ENCODE measurements at regions not wholly inside any gene's neighbourhood (a gene's known extent, or its start where the extent isn't known, plus 50 kb on each side); places are given as distances from the start of the nearest gene placed in this dataset.
"Not testable (repeated sequence)": the region's sequence is repeated elsewhere in the genome, so short reads cannot be mapped to it uniquely, and the experiment has no call there.

DNA sequence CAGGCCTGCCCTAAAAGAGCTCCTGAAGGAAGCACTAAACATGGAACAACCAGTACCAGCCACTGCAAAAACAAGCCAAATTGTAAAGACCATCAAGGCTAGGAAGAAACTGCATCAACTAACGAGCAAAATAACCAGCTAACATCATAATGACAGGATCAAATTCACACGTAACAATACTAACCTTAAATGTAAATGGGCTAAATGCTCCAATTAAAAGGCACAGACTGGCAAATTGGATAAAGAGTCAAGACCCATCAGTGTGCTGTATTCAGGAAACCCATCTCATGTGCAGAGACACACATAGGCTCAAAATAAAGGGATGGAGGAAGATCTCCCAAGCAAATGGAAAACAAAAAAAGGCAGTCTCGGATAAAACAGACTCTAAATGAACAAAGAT, 117.7 kb upstream of the ETV3 start:
- not testable (repeated sequence) for DNase-seq (ENCODE audit: low read depth)

DNA sequence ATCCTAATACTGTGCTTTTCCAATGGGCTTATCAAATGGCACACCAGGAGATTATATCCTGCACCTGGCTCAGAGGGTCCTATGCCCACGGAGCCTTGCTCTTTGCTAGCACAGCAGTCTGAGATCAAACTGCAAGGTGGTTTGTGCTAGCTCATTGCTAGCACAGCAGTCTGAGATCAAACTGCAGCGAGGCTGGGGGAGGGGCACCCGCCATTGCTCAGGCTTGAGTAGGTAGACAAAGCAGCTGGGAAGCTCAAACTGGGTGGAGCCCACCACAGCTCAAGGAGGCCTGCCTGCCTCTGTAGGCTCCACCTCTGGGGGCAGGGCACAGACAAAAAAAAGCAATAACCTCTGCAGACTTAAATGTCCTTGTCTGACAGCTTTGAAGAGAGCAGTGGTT, 116.0 kb upstream of the ETV3 start:
- not testable (repeated sequence) for DNase-seq (ENCODE audit: low read depth)

DNA sequence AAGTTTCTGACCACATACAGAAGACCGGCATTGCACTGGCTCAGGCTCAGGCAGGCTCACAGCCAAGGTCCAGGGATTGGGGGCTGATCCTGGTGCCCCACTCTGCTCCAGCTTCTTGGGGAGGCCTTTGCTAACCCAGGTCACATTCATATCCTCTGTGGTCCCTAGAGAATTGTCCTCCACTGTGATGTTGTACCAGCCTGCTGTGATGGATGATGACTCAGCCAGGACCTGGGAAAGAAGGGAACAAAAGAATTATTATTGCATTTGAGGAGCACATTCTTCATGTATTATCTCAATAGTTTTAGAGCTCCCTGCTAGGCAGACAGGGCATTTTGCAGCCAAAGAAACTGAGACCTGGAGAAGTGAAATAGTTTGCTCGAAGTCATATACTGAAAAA, 114.3 kb upstream of the ETV3 start:
- peak; percentile 12 for DNase-seq (ENCODE audit: low read depth)

DNA sequence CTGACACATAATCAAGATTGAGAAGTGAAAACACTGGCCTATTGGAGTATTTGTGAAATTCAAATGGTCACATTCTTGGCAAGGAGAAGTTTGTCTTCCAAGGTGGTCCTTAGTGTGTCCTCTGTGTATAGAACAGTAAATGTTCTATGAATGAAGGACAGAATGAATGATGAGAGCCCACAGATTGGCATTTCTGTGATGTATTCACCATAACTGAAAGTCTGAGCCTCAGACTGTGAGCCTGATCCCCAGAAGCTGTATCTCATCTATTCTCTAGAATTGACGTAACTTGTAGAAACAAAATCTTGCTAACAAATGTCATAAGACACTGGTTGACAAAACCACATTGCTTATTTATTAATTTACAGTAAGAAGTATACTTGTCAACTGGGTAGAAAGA, 111.5 kb upstream of the ETV3 start:
- no peak for DNase-seq (ENCODE audit: low read depth)

DNA sequence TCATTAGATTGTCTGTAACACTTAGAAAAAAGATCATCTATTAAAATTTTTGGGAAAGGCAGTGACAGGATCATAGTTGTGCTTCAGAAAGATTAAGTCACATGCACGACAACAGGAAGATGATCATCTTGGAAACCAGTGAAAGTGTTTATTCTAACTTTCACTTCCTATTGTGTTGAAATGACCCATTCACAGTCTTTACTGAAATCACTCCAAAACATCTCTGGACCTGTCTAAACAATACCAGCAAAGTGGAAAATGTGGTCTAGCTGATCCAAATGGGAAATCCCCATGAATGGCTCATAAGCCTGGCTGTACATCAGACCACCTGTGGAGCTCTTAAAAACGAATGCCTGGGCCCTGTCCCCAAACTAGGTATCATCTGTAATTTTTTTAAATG, 111.1 kb upstream of the ETV3 start:
- DNase-seq (ENCODE audit: low read depth) = no peak

DNA sequence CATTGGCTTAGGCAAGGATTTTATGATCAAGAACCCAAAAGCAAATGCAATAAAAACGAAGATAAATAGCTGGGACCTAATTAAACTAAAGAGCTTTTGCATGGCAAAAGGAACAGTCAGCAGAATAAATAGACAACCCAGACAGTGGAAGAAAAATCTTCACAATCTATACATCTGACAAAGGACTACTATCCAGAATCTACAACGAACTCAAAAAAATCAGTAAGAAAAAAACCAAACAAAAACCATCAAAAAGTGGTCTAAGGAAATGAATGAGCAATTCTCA, 109.5 kb upstream of the ETV3 start:
- not testable (repeated sequence) for DNase-seq (ENCODE audit: low read depth)

DNA sequence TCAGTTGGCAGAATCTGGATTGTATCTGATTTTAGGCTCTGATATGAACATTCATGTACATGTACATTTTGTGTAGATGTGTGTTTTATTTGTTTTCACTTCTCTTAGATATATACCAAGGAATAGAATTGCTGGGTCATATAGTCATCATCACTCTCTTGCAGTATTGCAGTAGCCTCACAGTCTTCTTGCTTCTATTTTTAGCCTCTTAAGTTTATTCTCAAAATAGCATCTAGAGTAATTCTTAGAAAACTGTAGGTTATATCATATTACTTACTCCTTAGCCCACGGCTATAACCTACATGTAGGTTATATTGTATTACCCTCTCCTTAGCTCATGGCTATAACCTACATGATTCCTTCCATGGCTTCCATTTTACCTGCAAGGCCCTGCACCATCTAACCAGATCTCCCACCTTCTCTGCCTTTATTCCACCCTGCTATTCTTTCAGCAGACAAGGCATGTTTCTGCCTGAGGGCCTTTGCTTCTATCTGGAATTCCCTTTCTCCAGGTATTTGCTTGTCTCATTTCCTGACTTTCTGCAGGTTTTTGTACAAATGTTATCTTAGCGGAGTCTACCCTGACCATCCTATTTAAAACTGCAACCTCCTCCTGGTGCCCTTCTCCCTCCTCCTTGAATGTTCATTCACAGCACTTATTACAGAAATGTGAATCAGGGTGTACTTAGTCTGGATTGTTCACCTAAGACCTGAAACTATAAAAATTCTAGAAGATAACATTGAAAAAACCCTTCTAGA, 109.0 kb upstream of the ETV3 start:
- no peak for DNase-seq (ENCODE audit: low read depth)

DNA sequence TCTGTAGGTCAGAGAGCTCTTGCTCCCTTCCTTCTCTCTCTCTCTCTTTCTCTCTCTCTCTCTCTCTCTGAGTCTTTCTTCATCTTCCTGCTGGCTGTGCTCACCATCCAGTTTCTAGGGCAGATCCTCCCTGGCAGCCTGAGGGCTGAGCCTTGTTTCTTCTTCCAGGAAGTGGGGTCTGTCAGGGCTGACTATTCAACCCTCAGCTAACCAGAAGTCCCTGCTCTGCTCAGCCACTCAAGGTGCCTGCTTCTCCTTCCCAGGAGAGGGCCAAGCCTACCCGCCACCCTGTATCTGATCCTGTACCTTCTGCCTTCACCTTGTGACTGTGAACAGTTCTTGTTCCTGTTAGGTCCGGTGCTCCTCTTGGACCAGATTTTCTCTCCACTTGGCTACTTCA, 107.6 kb upstream of the ETV3 start:
- DNase-seq (ENCODE audit: low read depth) = no peak

DNA sequence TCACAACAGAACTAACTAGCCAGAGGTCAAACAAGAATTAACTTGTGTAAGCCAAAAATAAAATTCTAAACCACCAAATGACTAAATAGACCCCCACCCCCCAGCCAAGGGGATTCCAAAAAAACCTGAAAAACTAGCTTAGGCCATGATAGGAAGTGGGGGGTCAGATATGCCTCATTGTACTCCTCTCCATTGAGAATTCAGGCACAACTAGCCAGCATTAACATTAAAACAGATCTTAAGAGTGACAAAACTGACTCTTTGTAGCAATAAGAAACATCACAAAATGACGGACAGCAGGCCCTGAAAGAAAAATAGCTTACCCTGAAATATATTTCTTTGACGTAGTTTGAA, 103.0 kb upstream of the ETV3 start:
- DNase-seq (ENCODE audit: low read depth) = no peak

DNA sequence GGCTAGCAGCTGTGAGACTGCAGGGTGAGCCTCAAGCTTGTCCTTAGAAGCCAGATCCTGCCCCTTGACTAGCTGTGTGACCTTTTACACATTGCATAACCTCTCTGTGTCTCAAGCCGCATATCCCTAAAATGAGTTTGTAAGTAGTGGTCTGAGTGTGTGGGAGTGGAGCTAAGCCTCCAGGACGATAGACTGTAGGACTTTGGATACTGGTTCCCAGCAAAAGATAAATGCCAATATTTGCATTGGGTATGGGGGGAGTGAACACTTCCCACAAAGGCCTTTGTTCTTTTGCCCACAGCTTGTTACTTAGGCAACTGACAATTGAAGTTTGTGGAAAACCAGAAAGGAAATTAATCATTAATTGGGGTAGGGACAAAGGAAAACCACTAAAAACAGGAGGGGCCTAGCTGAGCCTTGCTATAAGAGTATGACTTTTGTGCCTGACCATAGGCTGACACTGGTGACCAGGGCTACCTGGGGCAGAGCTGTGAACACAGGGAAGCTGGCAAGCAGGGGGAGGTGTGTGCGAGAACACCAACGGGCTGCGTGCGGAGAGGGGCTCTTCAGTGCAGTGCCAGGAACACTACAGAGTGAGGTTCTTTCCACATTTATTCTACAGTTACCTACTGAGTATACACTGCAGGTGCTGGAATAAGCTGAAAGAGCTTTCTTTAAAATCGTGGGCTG, 102.4 kb upstream of the ETV3 start:
- no peak for DNase-seq (ENCODE audit: low read depth)

DNA sequence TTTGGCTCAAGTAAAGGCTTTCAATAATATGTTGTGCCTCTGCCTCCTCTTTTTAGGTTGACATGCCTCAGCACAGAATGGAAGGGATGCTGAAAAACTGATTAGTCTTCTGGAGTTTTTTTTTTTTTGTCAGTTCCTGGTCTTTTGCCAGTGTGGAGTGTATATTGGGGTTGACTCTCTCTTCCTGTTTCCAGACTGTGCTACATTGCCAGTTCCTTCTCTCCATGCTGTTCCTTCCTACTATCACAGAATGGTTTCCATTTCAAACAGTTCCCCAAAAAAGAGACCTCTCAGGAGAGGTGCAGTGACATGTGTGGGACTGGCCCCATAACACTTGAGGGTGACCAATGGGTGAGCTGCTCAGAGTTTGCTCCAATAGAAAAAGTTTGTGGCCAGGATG, 101.7 kb upstream of the ETV3 start:
- DNase-seq (ENCODE audit: low read depth) = no peak

DNA sequence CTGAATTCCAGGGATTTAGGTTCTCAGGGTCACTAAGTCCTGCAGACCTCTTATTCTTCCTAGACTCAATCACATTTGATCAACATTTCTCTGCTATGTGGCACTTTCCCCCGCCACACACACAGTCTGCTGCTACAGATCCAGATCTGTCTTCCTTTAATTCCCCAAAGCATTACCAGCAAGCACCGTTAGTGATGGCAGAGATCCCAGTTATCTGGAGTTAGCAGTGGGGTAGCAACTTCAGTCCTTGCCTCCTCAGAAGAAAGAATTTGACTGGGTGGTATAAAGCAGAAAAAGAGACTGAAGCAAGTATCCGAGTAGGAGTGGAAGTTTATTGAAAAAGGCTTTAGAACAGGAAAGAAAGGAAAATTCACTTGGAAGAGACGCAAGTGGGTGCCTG, 100.4 kb upstream of the ETV3 start:
- no peak for DNase-seq (ENCODE audit: low read depth)

DNA sequence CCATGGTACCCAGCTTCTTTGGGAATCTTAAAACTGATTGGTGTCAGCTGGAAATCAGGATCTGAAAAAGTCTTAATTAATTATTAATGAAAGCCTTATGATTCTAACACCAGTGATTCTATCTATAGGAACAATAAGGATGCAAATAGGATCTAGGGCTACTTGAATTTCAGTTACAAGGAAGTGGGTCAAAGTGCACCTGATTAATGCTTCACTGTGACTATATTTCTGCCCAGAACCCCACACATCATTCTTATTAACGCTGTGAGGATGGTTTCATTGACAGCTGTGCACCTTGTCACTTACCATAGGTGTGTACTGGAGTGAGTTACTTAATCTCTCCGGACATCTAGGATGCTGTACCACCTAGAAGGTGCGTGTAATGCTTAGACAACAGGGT, 99.8 kb upstream of the ETV3 start:
- DNase-seq (ENCODE audit: low read depth) = no peak

DNA sequence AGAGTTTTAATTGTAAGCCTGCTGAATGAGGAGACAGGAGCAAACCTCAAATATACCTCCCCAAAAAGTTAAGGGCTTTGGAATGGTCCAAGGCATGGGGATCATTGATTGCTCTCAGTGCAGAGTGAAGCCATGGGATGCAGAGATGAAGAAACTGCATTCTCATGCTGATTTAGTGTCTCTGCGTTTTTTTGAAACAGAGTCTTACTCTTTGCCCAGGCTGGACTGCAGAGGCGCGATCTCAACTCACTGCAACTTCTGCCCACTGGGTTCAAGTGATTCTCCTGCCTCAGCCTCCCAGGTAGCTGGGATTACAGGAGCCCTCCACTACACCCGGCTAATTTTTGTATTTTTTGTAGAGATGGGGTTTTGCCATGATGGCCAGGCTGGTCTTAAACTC, 99.3 kb upstream of the ETV3 start:
- no peak for DNase-seq (ENCODE audit: low read depth)

DNA sequence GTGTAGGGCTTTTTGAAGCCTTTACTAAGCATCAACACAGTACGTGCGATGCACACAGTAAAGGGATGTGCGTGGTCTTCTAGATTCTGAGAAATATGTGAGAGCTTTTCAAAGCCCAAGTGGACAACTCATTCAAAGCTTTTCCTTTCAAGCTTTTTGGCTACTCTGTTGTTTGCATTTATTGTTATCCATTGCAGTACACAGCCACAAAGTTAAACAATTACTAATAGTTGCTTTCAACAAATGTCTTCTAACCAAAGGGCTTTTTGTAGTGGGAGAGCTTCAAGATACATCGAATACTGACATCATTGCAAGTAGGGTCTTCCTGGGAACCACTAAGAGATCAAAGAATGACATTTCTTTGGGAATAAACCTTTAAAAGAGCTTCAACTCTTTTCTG, 97.9 kb upstream of the ETV3 start:
- no peak for DNase-seq (ENCODE audit: low read depth)

DNA sequence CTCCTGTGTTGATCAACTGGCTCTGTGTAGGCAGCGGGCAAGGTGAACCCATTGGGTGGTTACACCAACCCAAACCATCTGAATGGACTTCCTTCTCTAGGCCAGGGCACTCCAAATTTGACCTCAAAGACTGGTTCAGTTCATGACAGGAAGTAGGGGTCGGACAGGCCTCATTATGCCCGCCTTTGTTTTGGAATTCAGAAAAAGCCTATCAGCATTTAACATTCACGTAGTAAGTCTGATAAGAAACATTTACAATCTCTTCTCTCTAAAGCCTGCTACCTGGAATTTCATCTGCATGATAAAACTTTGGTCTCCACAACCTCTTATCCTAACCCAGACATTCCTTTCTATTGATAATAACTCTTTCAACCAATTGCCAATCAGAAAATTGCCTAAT, 97.1 kb upstream of the ETV3 start:
- no peak for DNase-seq (ENCODE audit: low read depth)

DNA sequence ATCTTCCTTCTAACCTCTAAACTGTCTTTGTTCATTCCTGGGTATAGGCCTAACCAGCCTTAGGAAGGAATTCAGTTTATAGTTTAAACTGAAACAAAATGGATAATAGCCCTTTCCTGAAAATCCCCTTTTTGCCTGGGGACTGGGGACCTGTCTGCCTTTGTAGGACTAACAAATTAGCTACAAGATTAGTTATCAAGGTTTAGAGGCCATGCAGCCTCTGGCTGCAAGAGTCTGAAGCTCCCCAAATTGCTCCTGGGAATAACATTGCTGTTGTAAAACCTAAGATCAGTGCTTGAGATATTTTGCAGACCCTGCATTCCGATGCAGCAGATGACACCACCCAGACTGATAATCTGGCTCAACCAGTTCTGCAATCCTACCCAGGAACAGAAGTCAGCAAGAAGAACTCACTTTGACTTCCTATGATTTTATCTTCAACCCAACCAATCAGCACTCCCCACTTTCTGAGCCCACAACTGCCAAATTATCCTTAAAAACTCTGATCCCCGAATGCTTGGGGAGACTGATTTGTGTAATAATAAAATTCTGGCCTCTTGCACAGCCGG, 96.6 kb upstream of the ETV3 start:
- DNase-seq (ENCODE audit: low read depth) = no peak

DNA sequence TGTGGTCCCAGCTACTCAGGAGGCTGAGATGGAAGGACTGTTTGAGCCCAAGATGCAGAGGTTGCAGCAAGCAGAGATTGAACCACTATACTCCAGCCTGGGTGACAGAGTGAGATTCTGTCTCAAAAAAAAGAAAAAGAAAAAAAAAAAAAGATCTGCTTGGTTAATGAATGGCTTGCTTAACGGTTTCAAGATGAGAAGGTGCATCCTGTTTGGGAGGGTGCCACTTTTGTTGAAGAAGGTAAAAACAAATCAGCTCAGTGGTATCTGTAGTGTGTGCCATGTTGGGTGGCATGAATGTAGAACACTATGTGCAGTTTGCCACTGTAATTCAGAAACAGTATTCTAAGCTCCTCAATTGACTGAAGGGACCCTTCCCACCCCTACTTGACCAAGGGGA, 94.9 kb upstream of the ETV3 start:
- DNase-seq (ENCODE audit: low read depth) = no peak

DNA sequence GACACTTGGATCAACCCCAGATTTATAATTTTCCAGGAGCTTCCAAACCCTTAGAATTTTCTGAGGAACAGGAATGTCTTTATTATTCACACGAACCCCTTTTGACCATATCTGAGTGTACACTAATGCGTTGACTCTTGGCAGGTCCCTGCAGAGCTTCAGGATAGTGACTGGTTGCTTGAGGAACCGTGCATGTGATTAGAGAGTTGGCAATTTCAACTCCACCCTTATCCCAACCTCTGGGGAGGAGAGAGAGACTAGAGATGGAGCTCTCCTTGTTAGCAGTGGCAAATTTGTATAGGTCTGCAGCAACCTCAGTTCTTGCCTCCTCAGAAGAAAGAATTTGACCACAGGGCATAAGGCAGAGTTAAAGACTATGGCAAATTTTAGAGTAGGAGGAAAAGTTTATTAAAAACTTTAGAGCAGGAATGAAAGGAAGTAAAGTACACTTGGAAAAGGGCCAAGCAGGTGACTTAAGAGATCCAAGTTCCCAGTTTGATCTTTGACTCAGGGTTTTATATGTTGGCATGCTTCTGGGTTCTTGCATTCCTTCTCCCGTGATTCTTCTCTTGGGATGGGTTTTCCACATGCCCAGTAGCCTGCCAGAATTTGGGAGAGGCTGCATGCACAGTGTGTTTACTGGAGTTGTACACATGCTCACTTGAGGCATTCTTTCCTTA, 93.8 kb upstream of the ETV3 start:
- DNase-seq (ENCODE audit: low read depth) = no peak

DNA sequence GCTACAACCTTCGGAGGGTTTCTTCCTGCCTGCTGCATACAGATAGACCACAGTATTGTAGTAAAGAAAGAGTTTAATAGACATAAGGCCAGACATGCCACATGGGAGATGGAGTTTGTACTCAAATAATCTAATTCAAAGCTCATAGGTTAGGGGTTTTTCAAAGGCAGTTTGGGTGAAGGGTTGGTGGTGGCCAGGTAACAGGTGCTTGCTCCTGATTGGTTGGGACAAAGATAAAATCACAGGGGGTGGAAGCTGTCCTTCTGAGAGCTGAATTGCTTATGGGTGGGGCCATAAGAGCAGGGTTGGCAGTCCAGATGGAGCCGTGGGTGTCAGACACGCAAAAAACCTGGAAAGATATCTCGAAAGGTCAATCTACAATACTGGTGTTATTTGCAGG, 92.3 kb upstream of the ETV3 start:
- no peak for DNase-seq (ENCODE audit: low read depth)

DNA sequence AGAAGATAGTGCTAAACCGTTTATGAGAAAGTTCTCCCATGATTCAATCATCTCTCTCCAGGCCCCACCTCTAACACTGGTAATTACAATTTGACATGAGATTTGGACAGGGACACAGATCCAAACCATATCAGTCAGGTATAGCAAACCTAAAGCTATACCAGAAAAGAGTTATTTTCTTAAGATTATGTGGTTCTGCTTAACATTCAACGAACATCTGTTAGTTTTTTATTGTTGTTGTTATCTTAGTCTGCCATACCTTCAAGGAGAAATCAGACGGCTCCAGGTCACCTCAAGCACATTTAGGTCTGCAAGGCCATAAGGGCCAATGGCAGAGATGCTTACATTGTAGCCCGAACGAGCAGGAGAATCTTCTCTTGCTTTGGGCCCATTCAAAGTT, 89.5 kb upstream of the ETV3 start:
- DNase-seq (ENCODE audit: low read depth) = no peak

DNA sequence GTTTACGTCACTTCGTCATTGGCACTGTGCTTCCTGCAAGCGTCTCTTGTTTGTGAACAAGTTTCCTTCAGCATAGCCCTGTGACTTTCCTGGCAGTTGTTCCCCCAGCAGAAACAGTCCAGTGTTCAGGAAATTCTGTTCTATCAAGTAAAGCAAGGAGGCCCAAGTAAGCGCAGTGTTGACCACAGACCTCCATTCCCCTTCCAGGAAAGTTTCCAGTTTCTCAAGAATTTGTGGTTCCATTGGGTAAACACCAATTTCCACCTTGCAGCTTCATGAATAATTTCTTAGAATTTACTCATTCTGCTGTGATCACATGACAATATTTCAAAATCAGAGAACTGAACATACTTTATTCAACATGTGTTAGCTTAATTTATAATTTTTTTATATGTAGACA, 88.5 kb upstream of the ETV3 start:
- no peak for DNase-seq (ENCODE audit: low read depth)

DNA sequence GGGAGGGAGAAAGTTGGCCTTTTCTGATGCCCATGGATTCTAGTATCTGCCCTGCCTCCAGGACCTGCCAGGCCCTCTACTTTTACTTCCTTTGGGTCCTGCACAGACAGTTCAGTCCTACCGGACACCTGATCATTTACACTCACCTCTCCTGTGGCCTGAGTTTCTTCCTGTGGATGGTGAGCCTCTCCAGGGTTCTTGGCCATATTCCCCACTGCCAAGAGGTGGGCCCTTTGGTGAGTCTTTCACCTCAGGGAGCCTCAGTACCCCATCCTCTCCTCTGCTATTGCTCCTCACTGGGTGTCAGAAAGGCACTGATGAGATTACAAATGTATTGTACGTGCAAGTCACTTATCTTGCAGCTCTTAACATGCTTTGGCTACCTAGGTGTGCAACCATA, 81.4 kb upstream of the ETV3 start:
- no peak for DNase-seq (ENCODE audit: low read depth)

DNA sequence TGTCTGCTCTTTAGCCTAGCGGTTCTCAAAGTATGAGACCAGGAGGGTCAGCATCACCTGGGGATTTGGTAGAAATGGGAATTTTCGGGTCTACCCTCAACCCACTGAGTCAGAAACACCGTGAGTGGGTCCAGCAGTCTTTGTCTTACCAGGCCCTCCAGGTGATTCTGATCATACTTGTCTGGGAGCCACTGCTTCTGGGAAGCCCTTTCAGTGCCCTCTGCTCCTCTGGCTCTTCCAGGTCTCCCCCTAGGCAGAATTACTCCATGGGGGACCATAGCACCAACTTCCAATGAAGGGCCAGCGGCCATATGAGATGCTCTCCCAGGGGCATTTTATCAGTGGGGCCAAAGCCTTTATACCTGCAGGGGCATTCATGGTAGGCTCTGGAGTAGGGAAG, 81.0 kb upstream of the ETV3 start:
- no peak for DNase-seq (ENCODE audit: low read depth)

Measured in ELR (cell line).